Stimulated activated CD8-positive, alpha-beta memory T cell treated with anti-CD3 and anti-CD28 coated beads, Interleukin-12 subunit alpha, Interleukin-12 subunit beta, amount 100 ng/mL, for 4 hours (primary cell): ENCODE measurements at regions not wholly inside any gene's neighbourhood (a gene's known extent, or its start where the extent isn't known, plus 50 kb on each side); places are given as distances from the start of the nearest gene placed in this dataset.
"Not testable (repeated sequence)": the region's sequence is repeated elsewhere in the genome, so short reads cannot be mapped to it uniquely, and the experiment has no call there.

ENCODE experiments used
- DNase-seq: peaks from one replicate; pipeline ENCODE4 v3.0.0-alpha.2; 2020; ENCODE audit warnings: low read depth

- DNase-seq: no peak
Observed at GRCh38 chr4:13900780-13901179, 273.3 kb upstream of the BOD1L1 start.

DNA sequence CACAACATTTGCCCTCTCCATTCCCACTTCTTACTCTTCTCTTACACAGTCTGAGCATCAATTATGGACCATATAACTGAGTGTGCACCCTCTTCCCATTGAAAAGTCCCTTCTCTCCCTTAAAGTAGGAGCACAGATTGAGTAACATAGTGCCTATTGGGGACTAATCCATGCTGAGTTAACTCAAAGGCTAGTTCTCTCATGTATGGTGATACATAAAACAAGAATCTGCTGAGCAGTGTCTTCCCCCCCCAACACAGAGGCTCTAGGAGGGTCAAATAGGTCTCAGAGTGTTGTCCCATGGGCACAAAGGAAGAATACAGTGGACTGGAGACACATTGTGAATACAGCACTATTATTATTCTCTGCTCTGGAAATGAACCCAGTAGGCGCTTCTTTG is 274.6 kb upstream of the BOD1L1 start:
- DNase-seq: no peak

- no peak for DNase-seq
Observed at GRCh38 chr4:13903061-13903460, 275.5 kb upstream of the BOD1L1 start.

GRCh38 chr4:13903901-13904300 is 276.4 kb upstream of the BOD1L1 start:
- no peak for DNase-seq

DNA sequence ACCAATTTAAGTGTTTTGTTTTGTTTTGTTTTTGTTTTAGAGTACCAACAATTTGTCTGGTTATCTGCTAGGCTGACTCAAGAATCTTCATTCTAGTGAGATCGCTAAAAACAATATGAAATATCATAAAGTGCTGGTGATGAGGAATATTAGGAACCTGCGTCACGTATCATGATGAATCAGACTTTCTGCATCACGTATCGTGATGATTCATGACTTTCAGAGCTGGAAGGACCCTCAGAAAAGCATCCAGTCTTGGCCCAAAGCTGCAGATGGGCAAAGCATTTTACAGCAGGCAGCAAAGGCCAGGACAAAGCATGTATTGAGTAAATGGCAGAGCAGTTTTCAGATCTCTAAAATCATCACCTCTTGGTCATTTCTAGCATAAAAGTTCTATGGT is 278.0 kb upstream of the BOD1L1 start:
- DNase-seq: no peak

DNA sequence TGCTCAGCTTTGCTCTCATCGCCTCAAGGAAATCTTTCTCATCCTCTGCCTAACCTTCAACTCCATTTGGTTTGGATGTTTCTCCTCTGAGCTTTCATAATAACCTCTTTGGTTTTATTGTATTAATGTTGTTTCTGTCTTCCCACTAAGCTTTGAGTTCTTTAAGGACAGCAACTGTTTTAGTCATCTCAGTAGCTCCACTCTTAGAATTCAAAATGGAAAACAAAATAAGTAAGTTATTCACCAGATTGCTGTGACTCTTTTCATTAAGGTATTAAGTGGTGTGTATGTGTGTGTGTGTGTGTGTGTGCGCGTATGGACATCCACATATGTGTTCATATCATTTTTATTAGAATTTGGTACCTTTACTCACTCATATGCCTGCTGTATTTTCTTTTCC is 279.2 kb upstream of the BOD1L1 start:
- no peak for DNase-seq

DNA sequence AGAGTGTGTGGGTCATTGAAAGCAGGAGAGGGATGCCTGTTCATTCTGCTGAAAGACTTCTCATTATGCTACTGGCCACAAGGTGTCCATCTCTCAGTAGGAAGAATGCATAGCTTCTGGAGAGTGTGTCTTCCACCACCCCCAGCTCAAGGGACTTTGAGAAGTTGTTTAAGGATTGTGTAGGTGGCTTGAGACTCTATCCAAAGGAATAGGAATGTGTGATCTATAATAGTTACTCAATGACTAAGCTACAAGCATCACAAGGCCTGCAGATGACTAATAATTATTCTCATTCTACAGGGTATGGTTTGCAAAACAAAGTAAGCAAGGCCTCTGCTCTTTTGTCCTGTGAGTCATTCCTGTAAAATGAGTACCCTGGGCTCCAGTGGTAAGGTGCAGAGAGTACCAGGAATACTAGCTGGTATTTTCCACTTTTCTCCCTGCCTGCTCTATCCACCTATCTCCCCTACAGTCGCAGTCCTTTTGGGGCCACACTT is 279.8 kb upstream of the BOD1L1 start:
- no peak for DNase-seq

DNA sequence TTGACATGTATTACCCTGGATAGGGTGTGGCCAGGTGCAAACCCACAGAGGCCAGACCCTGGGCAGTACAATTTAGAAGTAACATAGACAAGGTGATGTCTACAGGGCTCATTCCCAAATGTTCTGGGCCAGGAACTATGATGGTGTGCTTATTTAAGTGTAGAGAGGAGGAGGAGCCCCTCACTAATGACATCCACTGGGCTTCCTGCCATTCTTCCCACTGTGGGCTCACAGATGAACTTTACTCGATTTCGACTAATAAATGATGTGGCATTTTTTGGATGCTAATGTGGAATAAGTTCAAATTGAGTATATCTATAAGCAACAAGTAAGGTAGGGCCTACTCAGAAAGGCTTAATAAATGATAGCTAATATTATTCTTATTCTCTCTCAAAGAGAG is 280.9 kb upstream of the BOD1L1 start:
- no peak for DNase-seq

- no peak for DNase-seq
Observed at GRCh38 chr4:13910556-13910955, 283.0 kb upstream of the BOD1L1 start.

DNA sequence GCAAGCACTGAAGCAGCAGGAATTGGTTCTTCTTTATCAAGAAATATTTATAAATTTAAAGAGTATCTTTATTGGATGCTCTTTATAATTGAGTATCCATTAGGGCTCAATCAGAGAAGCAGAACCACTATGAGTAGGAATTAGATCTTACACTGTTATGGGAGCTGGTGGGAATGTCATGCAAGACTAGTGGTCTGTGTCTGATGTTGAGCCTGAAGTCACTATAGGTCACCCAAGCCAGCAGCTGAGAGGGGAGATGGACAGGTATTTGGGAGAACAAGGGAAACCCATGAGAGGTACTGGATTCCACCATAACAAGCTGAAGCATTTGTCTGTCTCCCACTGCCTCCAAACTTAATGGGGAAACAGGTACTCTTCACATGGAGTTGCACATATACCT is 283.7 kb upstream of the BOD1L1 start:
- no peak for DNase-seq

- DNase-seq: no peak
Observed at GRCh38 chr4:13912436-13912925, 285.0 kb upstream of the BOD1L1 start.

- no peak for DNase-seq
Observed at GRCh38 chr4:13912966-13913365, 285.4 kb upstream of the BOD1L1 start.

DNA sequence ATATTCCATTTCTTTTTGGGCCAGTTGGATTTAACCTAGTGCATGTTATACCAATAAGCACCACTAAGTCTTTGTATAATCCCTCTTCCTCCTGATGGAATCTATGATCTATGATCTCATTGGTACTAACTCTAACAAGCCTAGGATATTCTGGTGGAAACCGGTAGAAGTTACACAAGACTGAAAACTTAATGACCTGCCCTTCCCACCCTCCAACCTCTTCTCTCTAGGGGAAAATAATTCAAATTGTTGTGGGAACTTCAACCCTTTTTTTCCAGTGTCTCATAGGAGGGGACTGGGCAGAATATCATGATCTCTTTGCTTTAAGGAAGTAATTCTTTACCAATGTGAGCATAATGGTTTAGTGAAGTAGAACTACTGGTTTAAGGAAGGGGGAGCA is 289.5 kb upstream of the BOD1L1 start:
- no peak for DNase-seq

- no peak for DNase-seq
Observed at GRCh38 chr4:13918110-13918509, 290.6 kb upstream of the BOD1L1 start.

DNA sequence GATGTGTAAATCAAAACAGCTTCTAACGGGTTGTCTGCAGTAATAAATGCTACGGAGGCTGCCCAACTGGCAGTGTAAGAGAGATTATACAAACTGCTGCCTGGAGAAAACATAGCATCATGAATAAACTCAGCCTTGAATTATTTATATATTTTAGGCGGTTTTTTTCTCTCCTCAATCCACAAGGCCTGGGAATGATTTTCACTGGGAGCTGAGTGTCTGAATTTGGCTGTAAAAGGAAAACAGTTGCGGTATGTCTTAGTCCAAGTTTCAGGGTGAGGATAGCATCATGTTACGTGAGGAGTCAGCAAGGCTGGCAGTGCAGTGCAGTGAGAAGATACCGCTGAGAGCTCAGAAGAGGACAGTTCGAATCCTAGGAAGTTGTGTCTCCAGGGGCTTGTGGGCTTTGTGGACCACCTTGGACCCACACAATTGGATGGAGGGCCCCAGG is 291.5 kb upstream of the BOD1L1 start:
- no peak for DNase-seq

DNA sequence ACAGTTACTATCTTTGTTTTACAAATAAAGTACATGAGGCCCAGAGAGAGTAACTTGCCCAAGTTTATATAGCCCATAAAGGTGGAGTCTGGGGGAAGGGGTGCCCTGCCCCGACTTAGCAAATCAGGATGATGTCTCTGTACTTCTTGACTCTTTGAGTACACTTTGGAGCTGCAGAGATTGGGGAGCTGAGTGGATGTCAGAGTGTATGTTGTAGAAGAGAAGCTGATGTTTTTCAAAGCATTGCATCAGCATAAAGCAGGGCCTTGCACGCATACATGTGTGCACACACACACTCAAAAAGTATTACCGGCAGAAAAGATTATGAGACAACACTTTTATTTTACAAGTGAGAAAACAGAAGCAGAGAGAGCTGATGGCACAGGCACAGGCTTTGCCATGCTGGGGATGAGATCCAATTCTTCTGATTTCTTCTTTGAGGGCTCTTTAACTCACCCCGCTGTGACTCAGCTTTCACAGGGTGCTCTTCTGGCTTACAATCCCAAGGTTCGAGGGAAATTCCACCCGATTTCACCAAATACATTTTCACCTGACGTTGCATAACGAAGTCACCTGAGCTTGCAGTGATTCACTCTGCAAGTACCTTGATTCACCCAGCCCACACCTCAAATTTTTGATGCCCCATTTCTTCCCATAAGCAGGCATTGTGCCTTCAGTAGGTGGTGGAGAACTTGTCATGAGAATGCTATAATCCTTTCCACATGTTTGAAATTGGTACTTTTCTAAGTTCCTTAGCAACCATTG is 292.8 kb upstream of the BOD1L1 start:
- no peak for DNase-seq

GRCh38 chr4:13920901-13921300 is 293.4 kb upstream of the BOD1L1 start:
- DNase-seq: no peak

GRCh38 chr4:13921805-13922204 is 294.3 kb upstream of the BOD1L1 start:
- DNase-seq: no peak

DNA sequence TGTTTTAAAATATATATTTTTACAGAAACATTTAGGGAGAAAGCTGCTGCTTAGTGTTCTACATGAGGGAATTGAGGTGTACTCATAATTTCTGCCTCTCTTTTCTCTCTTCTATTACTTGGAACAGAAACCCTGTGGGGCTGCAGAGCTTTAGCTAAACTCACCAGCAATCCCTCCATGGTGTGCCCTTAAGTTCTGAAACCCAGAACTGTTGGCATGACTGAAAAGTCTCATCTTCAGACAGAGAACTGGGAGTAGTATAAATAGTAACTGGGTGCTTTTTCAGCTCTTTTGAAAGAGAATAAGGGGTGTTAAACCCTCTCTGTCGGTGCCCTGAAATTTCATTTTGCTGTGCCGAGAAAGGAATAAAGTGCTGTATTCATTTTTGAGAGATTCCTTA is 294.9 kb upstream of the BOD1L1 start:
- DNase-seq: no peak

GRCh38 chr4:13922873-13923645 is 295.5 kb upstream of the BOD1L1 start:
- DNase-seq: no peak

- DNase-seq: not testable (repeated sequence)
Observed at GRCh38 chr4:13924900-13925299, 297.4 kb upstream of the BOD1L1 start.

DNA sequence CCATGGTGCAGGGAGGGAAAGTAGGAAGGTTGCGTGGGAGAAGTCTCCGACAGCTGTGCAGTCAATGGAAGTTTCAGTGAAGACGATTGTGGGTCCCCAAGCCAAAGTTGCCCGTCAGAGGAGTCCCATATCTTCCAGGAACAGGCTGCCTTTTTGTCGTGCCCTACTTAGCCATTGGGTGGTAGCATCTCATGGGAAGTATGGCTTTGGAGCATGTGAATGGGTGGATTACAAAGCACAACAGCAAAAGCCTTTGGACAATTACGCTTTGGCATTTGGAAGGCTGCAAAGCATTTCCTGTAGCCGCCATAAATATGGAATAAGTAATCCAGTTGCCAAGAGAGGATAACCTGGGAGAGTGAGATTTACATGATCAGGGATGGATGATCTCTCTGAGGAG is 300.7 kb upstream of the BOD1L1 start:
- DNase-seq: no peak

DNA sequence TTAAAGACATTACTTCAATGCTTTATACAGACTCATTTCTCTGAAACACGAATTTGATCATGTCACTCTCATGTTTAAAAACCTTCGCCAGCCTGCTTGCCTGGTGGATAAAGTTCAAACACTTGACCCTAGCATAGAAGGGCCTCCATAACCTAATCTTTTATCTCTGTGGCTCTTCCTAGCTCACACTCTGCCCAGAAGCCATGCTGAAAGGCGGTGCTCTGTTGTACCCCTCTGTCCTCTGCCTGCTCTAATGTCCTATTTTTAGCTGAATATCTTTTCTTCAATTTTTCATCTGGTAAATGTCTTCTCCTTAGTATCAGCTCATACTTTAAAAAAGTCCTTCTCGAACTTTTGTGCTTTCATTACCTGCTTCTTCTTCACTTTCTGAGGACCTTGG is 302.6 kb upstream of the BOD1L1 start:
- DNase-seq: no peak
